ENCODE measurements at regions not wholly inside any gene's neighbourhood (a gene's known extent, or its start where the extent isn't known, plus 50 kb on each side); places are given as distances from the start of the nearest gene placed in this dataset.

DNA sequence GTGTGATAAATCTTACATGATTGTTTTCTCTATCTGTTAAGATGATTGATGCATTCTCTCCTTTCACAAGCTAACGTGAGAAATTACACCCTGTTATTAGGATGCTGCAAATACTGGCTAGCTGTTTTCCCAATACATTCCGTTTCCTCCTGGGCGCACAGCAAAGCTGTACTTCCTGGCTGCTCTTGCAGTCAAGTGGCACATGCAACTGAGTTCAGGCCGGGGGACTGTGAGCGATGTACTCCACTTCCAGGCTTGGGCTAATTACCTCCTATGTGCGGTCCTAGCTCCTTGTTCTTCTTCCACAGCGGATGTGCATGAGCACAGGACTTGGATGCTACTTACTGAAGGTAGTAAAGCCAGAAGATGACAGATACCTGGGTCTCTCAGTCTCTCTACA, 234.9 kb upstream of the SESN3 start:
- no peak for DNase-seq

DNA sequence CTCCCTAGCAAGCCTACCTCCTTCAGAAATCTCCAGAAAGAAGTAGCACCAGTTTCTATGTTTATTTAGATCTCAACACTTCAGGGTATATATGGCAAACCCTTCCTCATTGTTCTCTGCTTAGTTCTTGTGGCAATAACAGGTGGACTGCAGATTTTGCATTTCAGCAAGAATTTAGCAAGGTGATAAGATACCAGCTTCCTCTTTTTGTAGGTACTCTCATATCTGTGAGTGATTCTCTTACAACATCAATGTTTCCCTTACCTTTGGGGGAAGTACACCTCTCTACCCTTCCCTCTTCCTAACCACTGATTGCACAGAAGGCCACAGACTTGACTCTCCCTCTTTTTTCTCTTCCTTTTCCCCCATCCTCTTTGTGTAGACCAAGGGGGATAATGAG, 230.9 kb upstream of the SESN3 start:
- DNase-seq, result no peak

DNA sequence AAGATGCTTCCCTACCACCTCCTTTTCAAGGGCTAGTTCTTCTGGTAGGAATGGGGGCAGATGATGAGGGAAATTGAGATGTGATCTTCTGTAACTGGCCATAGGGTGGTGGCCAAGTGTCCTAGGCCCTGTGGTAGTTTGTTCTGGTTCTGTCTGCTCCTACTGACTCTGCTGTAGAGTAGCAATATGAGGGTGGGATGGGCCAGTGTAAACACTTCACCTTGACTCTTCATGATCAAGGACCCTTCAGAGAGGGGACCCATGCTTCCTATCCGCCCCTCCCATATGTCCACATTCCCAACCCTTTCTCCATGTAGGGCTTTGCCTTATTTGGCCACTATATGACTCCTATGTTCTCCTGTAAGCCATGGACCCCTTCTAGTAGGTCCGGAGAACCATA, 230.3 kb upstream of the SESN3 start:
- DNase-seq, result no peak

DNA sequence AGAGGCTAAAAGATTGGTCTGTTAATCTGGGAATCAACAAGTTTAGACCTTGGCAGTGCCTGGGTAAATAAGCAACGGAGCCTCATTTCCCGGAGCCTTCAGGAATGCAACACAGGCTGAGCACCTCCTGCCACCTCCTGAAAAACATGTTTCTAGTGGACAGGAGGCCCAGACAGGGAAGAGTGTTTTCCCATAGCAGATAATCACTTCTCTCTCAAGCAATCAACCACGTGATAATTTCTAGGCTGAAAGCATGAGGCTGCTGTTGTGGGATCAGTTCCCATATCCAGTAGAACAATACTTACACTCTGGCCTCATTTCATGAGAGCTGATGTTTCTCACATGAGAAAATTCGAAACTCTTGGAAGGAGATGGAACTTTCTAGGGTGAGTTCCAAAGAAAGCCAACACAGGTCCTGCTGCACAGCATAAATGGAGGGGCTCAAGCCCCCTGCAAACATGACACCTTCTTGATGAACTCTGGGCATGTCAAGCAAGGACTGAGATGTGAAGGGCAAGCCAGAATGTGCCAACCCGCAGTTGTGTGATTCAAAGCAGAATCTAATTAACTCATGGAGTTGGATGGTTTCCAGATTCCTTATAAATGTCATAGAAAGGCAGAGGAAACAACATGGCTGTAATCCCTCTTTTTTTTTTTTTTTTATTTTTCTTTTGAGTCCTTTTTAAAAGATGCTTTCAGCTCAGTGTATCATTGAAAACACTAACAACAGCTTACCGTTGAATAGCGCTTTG, 228.5 kb upstream of the SESN3 start:
- DNase-seq, result no peak

DNA sequence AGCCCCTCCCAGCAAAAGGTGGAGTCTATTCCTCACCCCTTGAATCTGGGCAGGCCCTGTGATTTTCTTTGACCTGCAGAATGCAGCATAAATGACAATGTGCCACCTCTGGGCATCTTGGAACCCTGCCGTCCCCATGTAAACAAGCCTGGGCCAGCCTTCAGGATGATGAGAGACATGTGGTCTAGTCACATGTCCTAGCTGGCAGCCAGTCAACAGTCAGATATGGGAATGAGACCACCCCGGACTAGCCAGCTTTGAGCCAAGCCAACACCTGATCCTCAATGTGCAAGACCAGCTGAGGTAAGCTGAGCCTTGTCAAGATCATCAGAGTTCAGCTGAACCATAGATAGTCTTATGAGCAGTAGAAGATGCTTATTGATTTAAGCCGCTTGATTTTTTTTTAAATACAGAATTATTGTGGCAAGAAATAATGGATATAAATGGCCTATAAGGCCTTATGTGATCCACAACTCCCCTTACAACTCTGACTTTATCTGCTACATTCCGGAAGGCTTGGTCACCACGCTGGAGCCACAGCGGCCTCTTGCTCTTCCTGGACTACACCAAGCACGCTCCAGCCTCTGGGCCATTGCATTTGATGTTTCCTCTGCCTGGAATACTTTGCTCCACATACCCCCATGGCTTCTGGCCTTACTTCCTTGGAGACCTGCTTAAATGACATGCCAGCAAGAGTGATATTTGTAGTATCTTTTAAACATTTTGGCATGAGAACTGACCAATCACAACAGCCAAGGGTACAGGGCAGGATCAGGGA, 225.9 kb upstream of the SESN3 start:
- DNase-seq, result no peak

DNA sequence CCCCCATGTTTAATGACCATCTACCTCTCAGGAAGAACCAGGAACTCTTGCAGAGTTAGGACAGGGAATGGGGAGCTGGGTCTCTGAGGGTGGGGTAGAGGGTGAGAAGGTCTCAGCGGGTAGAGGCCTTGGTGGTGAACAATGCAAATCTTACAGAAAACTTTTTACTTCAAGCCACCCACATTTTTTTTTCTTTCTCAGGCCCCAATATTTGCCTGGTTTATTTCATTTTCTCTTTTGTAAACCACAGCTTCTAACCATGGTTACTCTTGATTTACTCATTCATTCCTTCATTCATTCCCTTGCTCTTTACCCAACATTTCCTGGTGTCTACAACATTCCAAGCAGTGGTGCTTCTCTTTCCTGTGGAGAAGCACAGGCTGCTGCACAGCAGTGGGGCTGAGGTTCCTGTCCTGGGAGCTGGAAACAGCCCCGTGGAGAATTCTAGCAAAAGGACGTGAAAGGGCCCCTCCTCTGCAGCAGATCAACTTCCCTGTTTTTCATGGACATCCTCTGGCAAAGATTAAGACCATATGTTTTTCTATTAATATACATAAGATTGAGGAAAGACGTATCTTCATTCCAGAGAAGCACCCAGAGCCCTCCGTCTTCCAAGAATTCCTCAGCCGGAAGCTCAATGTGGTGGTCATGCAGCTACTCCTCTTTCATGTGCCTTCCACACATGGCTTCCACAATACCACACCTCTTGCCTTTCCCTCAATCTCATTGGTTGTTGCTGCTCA, 224.4 kb upstream of the SESN3 start:
- DNase-seq, result no peak

DNA sequence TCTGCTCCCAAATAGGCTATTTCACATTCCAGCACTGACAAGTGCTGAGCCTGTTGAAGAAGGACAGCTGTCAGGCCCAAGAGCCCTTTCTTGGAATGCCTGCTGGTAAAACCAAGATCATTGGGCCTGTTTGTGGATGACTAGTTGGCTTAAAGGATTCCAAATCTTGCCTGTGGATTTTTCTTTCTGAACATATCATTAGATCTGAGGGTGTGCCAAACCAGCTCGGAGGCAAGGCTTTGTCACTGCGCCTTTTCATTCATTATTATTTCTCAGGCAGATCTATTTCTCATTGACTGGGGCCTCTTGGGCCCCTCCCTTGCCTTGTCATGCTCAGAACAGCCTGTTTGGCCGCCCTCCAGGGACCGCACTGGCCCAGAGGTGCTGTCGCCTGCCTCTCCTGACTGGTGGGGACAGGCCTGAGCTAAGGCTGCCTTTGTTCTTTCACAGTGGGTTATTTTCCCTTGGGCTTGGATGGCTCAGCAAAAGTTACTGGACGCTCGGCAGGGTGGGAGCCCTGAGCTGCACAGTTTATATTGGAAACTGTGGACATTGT, 222.7 kb upstream of the SESN3 start:
- DNase-seq, result no peak

DNA sequence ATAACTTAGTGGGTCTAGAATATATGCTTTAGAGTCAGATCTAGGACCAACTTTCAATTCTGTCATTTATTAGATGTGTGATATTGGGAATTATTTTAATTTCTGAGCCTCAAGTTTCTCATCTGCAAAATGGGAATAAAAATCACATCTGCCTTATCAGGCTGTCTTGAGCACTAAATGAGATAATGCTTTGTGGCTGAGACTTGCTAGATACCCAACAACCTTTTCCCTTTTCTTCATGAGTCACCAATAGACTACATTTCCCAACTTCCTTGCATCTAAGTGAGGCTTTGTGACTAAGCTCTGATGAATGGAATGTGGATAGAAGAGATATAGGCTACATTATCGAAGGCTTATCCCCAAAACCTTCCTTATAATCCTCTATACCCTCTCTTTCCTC, 220.7 kb upstream of the SESN3 start:
- no peak for DNase-seq

DNA sequence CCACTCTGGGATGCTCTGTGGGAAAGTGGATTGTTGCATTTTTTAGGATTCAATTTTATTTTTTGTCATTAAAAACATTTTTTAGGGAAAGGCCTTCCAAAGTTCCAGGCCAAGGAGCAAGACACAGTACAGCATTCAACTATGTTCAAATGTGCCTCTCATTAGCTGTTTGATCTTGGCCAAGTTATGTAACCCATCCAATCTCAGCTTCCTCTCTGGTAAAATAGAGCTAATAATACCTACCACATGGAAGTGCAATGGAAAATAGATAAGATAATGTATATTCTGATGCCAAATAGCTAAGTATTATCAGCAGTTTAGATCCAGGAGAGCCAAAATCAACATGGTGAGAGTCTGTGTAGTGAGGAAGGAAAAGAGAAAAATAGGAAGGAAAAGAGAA, 220.3 kb upstream of the SESN3 start:
- no peak for DNase-seq

DNA sequence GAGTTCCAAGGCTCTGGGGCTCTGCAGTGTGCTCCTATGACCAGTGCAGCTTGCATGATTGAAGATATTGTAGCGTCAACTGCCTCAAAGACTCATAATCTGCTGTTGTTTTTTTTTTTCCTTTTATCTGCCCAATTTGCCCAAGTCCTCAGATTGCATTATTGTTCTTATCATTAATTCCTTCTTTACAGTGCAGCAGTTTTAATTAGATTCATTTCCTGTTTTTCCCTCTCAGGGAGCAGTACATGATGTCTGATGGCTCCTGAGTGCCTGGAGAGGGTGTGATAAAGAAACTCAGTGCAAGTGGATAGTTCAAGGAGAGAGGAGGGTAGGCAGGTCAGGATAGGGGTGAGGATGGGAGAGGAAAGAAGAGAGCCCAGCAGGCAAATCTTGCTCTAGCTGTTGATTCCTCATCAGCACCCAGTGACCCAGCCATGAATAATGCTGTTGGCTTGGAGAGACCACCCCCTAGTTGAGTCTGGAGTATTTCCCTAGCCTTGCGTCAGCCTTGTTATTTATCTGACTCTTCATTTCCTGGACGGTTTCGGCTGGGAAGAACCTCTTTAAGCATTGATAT, 219.6 kb upstream of the SESN3 start:
- DNase-seq, result no peak

DNA sequence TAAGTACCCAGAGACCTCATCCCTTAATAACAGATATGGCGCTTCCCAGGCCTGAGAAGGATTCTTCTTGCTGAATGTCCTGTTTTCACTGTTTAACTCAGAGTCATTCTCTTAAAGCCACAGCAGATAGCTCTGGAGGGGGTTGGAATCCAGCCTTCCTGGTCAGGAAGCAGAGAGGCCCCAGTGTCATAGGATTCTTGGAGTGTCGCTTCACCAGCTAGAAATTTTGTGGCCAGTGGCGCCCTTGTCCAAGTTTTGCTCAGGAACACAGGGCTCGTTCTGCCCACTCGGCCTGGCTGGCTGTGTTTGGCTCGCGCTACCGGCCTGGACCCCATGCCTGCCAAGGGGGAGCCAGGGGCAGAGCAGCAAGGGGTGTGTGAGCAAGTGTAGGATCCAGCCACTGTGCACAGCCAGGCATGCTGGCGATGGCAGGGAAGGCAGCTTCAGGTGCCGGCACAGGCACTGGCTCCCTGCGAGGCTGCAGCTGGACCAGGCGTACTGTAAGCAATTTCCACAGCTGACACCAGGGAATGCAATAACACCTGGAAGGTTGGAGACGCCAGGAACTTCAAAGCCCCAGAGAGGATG, 214.8 kb upstream of the SESN3 start:
- DNase-seq, result no peak

DNA sequence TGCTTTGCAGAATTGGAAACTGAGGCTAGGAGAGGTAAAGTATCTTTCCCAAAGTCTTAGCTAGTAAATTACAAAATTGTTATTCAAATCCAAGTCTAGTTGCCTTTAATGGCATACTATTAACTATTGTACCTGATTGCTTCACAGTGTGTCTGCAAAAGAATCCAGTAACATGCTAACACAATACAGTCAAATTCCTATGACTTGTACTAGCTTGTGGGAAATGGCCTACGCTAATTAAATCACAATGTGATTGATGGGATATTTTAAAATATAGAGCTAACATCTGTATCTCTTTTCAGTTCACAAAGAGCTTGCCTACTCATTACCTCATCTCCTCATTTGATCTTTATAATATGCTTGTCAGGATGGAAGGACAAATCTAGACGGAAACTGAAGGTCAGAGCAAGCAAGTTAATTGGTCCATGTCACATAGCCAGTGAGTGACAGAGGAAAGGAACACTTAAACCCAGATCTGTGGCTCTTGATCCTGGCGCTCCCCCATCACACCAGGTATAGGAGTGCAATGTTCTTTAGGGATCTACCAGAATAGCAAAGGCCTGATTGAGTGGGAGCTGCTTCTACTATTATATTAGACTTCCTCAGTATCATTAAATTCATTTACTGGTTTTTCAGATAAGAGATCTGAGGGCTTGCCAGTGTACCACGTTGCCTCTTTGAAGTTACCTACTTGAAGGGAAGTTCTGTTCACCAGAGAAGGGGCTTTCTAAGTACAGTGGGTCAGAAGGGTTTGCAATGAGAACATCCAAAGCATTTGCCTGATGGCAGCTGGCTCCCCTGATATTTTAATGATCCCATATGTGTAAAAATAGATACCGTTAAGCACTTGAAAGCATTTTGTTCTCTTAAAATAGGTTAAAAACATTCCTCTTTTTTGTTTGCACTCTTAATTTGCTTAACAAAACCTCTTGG, 213.6 kb upstream of the SESN3 start:
- no peak for DNase-seq

DNA sequence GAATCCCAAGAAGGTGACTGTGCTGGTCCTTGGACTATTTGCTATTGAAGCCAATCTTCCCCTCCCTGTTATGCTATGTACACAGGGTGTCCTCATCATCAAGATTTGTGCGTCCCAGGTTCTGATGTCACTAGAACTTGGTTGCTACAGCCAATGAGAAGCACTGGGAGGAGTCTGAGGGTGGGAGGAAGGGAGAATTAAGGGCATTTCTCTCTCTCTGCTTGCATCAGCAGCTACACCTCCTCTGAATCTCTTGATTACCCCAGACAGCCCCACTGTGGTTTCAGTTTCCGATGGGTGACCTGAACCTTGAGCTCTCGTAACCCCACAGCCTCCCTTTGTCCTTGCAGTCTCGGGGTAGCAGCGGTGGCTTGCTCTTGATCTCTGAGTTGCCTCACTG, 212.4 kb upstream of the SESN3 start:
- no peak for DNase-seq

DNA sequence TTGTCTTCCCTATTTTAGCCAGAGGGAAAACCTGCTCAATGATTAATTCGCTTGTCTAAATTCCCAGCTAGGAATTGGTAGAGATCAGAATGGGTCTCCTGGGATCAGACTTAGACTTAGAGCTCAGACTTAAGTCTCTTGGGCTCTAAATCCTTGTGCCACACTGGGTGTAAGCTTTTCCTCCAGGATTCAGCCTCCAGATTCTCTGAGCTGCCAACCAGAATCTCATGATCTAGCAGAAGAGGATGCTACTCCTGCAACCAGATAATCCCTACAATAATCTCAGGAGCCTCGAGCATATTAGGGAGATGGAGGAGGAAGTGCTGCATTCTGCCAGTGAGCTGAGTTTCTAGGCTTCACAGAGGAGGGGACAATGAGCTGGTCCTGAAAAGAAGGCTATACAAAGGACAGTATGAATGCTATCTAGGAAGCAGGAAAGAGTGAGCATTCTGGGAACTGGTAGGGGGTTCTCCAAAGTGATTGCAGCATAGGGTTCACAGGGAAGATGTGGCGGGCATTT, 211.6 kb upstream of the SESN3 start:
- no peak for DNase-seq

DNA sequence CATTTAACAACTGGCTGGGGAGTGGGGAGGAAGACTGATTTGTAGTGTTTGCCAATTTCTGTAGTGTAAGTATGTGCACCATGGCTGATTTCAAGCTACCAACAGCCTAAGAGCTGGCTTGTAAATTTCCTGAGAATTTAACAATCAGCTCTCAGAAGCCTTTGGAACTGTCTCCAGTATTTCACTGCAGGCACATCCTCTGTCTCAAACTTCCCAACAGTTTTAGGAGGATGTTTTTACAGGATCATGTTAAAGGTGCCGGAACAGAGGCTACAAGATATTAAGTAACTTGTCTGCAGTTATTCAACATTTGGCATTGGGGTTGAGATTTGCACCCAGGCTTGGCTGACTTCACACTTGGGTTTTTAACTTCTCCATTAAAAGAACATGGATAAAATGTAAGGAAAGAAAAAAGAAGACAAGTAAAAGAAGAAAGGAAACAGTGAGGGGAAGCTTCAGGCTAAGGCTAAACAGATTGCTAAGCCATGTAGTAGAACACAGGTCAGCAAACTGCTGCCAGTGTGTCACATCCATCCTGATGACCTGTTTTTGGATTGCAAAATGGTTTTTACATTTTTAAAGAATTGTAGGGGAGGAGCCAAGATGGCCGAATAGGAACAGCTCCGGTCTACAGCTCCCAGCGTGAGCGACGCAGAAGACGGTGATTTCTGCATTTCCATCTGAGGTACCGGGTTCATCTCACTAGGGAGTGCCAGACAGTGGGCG, 204.8 kb upstream of the SESN3 start:
- DNase-seq, result no peak

DNA sequence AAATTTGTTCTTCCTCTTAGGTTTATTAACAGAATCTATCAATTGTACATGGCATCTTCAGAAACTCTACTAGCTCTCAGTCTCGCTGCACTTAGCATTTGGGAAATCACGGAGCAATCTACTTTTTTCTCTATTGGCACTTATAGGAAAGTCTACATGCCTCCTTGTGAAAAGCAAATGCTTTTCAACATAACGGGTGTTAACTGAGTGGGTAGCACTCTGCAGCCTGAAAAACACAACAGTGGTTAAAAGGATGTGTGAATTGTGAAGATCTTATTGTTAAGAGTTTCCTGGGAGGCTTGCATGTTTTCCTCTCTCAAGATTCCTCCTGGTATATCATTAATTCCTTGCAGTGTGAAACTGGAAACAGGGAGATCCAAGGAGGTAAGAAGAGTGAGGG, 204.2 kb upstream of the SESN3 start:
- no peak for DNase-seq

DNA sequence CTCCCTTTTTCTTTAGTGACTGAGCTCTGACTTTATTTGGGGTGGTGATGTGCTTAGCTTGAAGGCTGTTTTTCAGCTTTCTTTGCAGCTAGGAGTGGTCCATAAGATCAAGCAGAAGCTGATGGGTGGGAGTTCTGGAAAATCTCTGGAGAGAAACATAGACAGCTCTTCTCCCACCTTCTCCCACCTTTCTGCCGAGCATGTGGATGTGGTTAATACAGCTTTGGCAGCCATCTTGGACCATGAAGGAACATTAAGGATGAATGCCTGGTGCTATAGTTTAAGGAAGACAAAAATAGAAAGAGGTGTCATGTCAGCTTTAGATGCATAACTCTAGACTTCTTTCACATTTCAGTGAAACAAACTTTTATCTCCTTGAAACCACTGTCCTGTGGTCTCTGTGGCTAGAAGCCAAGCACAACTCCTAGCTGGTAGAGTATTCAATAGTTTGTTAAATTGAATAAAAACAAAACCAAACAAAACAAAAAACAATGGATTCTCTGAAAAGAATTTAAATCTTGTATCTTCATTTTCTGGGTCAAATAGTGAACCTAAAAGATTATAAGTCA, 203.6 kb upstream of the SESN3 start:
- no peak for DNase-seq

DNA sequence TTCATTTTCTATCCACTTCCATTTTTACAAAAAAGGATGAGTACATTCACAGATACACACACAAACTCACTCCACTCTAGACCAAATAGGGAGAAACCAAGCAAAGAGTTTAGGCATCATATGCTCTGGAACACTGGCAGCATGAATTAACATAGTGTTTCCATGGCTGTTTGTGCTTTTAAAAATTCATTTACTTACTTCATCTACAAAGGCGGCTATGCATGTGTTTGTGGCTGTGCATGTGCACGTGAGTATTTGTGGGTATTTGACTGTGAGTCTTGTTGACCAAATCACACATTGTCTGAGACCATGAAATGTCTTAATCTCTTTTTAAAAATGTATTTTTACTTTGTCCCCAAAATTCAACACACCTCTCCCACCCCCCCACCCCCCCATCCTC, 203.0 kb upstream of the SESN3 start:
- no peak for DNase-seq

DNA sequence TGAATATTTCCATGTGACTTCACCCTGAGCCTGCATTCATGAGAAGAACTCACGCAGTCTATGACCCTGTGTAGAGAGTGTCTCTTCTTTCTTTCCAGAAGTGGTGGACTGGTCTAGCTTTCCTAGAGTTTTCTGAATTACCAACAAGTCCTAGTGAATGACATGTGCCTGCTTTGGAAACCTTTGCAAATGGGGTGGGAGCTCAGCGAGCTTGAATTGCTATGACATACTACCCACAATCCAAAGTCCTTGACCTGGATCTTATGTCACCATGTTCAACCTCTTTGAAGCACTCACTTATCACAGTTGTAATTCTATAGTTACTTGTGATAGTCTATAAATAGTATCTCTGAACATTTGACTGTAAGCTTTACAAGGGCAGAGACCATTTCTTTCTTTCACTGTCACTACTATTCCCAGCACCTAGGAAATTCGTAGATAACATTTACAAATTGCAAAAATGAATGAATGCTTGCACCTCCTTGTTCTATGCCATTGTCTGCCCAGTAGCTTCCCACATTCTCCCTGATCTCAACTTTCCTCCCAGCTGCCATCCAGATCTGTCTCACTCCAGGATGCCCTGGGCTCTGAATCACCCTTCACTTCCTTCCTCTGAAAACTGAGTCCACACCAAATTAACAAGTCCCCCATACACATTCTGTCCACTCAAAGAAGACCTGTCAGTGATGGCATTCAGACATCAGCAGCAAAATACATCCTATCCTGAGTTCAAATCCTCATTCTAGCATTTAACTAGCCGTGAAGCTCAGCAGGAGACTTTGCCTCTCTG, 201.9 kb upstream of the SESN3 start:
- no peak for DNase-seq
